ENCODE measurements at regions not wholly inside any gene's neighbourhood (a gene's known extent, or its start where the extent isn't known, plus 50 kb on each side); places are given as distances from the start of the nearest gene placed in this dataset.

- TF ChIP-seq CTCF (IDR thresholded peaks at IDR 0.05; ENCODE audit: low read depth, low read length) (no peak), EZH2phosphoT487 (IDR thresholded peaks at IDR 0.05; ENCODE audit: low read depth) (no peak)
These were observed 67.7 kb upstream of the CD93 start for GRCh38 chr20:23153696-23154341.
